Spleen (tissue), 11 donors: ENCODE measurements at regions not wholly inside any gene's neighbourhood (a gene's known extent, or its start where the extent isn't known, plus 50 kb on each side); places are given as distances from the start of the nearest gene placed in this dataset.

Experiments used
- DNase-seq: peaks from one replicate; pipeline ENCODE4 v3.0.0-alpha.2; 2020
- H3K27ac ChIP-seq, 8 donors: fragments of 200-600 bp; sonication (generic) in 7 of 8; 1 replicate in 4 of 8; 2 replicates in 4 of 8; pipeline versions ENCODE4 v1.5.0 to v1.8.0; 2016 to 2021; ENCODE audit warnings: inconsistent platforms in 4 of 8, mild to moderate bottlenecking in 4 of 8, moderate library complexity in 1 of 8
- H3K27me3 ChIP-seq, 7 donors: fragments of 200-600 bp; sonication (generic) in 6 of 7; replicated peaks in 1 of 7; 1 replicate in 4 of 7; 2 replicates in 3 of 7; pipeline versions ENCODE4 v1.5.0 to v1.8.0; 2016 to 2021; ENCODE audit warnings: inconsistent platforms in 3 of 7, mild to moderate bottlenecking in 1 of 7
- H3K36me3 ChIP-seq, 6 donors: fragments of 200-600 bp; sonication (generic) in 5 of 6; 1 replicate in 4 of 6; 2 replicates in 2 of 6; pipeline versions ENCODE4 v1.5.0 to v1.8.0; 2016 to 2021; ENCODE audit warnings: inconsistent platforms in 2 of 6
- H3K4me1 ChIP-seq, 6 donors: fragments of 200-600 bp; sonication (generic) in 5 of 6; 1 replicate in 3 of 6; 2 replicates in 3 of 6; pipeline versions ENCODE4 v1.5.0 to v1.8.0; 2016 to 2021; ENCODE audit warnings: inconsistent platforms in 3 of 6
- H3K4me3 ChIP-seq, 8 donors: fragments of 200-600 bp; sonication (generic) in 7 of 8; 1 replicate in 4 of 8; 2 replicates in 4 of 8; pipeline versions ENCODE4 v1.5.0 to v1.8.0; 2016 to 2021; ENCODE audit warnings: inconsistent platforms in 4 of 8, mild to moderate bottlenecking in 4 of 8, moderate library complexity in 2 of 8
- H3K9me3 ChIP-seq, 8 donors: fragments of 200-600 bp; sonication (generic) in 7 of 8; 1 replicate in 4 of 8; 2 replicates in 4 of 8; pipeline versions ENCODE4 v1.5.0 to v1.8.0; 2016 to 2021; ENCODE audit warnings: inconsistent platforms in 4 of 8
- CTCF ChIP-seq, 11 experiments: fragments of 200-600 bp in 7 of 11; fragments of 450-650 bp in 4 of 11; sonication (generic) in 4 of 11; IDR thresholded peaks in 8 of 11; conservative IDR thresholded peaks in 3 of 11; 1 replicate in 7 of 11; 2 replicates in 4 of 11; pipeline versions ENCODE4 v1.4.0 to v1.8.0; 2016 to 2021; ENCODE audit warnings: antibody characterized with exemption in 11 of 11, inconsistent platforms in 4 of 11, mild to moderate bottlenecking in 1 of 11
- POLR2A ChIP-seq, 3 donors: fragments of 450-650 bp; IDR thresholded peaks; one replicate each; pipeline ENCODE4 v1.5.1; 2017; ENCODE audit warnings: antibody characterized with exemption in 3 of 3, mild to moderate bottlenecking in 1 of 3
- POLR2AphosphoS5 ChIP-seq, 3 donors: sonication (generic); formaldehyde crosslinking; IDR thresholded peaks; one replicate each; pipeline ENCODE4 v1.5.1; 2017; ENCODE audit warnings: antibody characterized with exemption in 3 of 3
- WGBS, 5 donors: extraction: QIAGEN DNeasy Blood & Tissue Kit in 3 of 5; methylation state at CpG; one replicate each; pipeline versions ENCODE4 v1.1.5 to v1.1.7; 2013 to 2018; 5-methylcytosine and 5-hydroxymethylcytosine counted together
- intact Hi-C: fragments of 100-400 bp; cut with DNase I; formaldehyde crosslinking; loops from one replicate; pipeline ENCODE4 v1.15.0; 2023; ENCODE audit warnings: low total_unique reads
- donor health status: healthy with polysubstance abuse.
- donor health status: DM: no; HTN: no; CAD: no; lungs with moderate emphysema.
- donor health status: DM: no; HTN: no; CAD: no.
- donor health status: Bipolar disorder and iron deficiency.
- donor health status: healthy.
- donor health status: DM: no; HTN: no; CAD: no.
- donor health status: DM: yes; HTN: yes; CAD: no.

GRCh38 chr7:9822458-9823290 is 1151.0 kb upstream of the PHF14 start:
- TF ChIP-seq POLR2A (IDR thresholded peaks at IDR 0.05) (no peak), CTCF (IDR thresholded peaks at IDR 0.05 in 8 of 11, conservative IDR thresholded peaks at IDR 0.05 in 3 of 11) (no peak), POLR2AphosphoS5 (IDR thresholded peaks at IDR 0.05) (no peak)
- Histone ChIP-seq H3K36me3 (no peaks in the 10 kb centered on the region), H3K27me3 (no peaks in the 10 kb centered on the region), H3K4me3 (no peak overlapping the region), H3K4me1 (no peaks in the 10 kb centered on the region), H3K9me3 (peaks cover 0 to 38% (median 23%) of the 10 kb centered on the region in 8 donors), H3K27ac (no peak overlapping the region)
- WGBS, 5 donors, result 82 to 88% (median 84%) methylated on average over 16 to 20 of the region's 20 CpGs
- no peak for DNase-seq
- intact Hi-C loops, result no loop called here

GRCh38 chr7:9835199-9835598 is 1138.5 kb upstream of the PHF14 start:
- TF ChIP-seq POLR2A (IDR thresholded peaks at IDR 0.05) (no peak), CTCF (IDR thresholded peaks at IDR 0.05 in 8 of 11, conservative IDR thresholded peaks at IDR 0.05 in 3 of 11) (no peak), POLR2AphosphoS5 (IDR thresholded peaks at IDR 0.05) (no peak)
- WGBS, 5 donors, result 81 to 90% (median 83%) methylated on average over 3 of the region's 3 CpGs

GRCh38 chr7:9836671-9837070 is 1137.0 kb upstream of the PHF14 start:
- Histone ChIP-seq H3K4me1 (no peaks in the 10 kb centered on the region), H3K4me3 (no peak overlapping the region), H3K9me3 (no peaks in the 10 kb centered on the region), H3K36me3 (no peaks in the 10 kb centered on the region), H3K27ac (no peak overlapping the region), H3K27me3 (no peaks in the 10 kb centered on the region)
- intact Hi-C loops, result no loop called here
- DNase-seq, result no peak
- WGBS, 5 donors, result 66 to 83% (median 69%) methylated on average over 1 of the region's 1 CpG
- TF ChIP-seq POLR2A (IDR thresholded peaks at IDR 0.05) (no peak), CTCF (IDR thresholded peaks at IDR 0.05 in 8 of 11, conservative IDR thresholded peaks at IDR 0.05 in 3 of 11) (no peak), POLR2AphosphoS5 (IDR thresholded peaks at IDR 0.05) (no peak)

More at GRCh38 chr7:9835199-9835598, 1138.5 kb upstream of the PHF14 start:
- Histone ChIP-seq H3K36me3 (no peaks in the 10 kb centered on the region), H3K27ac (no peak overlapping the region), H3K4me1 (no peaks in the 10 kb centered on the region), H3K4me3 (no peak overlapping the region), H3K9me3 (no peaks in the 10 kb centered on the region), H3K27me3 (no peaks in the 10 kb centered on the region)
- intact Hi-C loops, result no loop called here
- no peak for DNase-seq

GRCh38 chr7:9842301-9842700 is 1131.4 kb upstream of the PHF14 start:
- intact Hi-C loops, result no loop called here
- 77 to 89% (median 79%) methylated on average over 2 of the region's 2 CpGs for WGBS, 5 donors
- TF ChIP-seq POLR2AphosphoS5 (IDR thresholded peaks at IDR 0.05) (no peak), POLR2A (IDR thresholded peaks at IDR 0.05) (no peak), CTCF (IDR thresholded peaks at IDR 0.05 in 8 of 11, conservative IDR thresholded peaks at IDR 0.05 in 3 of 11) (no peak)

More at GRCh38 chr7:9842301-9842700, 1131.4 kb upstream of the PHF14 start:
- H3K27me3 ChIP-seq, result no peaks in the 10 kb centered on the region
- no peak overlapping the region for H3K27ac ChIP-seq
- no peaks in the 10 kb centered on the region for H3K4me1 ChIP-seq
- H3K4me3 ChIP-seq, result no peak overlapping the region
- no peak for DNase-seq
- H3K36me3 ChIP-seq, result no peaks in the 10 kb centered on the region
- H3K9me3 ChIP-seq, result peaks cover 0 to 5% (median 0%) of the 10 kb centered on the region in 8 donors
